ENCODE measurements at regions not wholly inside any gene's neighbourhood (a gene's known extent, or its start where the extent isn't known, plus 50 kb on each side); places are given as distances from the start of the nearest gene placed in this dataset.

GRCh38 chr11:104652996-104653395 lies 245.3 kb downstream of the CASP12 start:
- peak overlapping the region; percentile 37; the same call in 1 of the 2 replicates for H3K4me3 ChIP-seq (ENCODE audit: low read length)
- 0 out of 2 replicates have a peak, but pooled peaks cover 5% of the 10 kb centered on the region for H3F3A ChIP-seq (ENCODE audit: insufficient read depth, low read length)
- DNase-seq, result no peak
- H3K27me3 ChIP-seq (replicated peaks; ENCODE audit: insufficient read depth, low read length), result no peaks in the 10 kb centered on the region
- no peaks in the 10 kb centered on the region; the same call in none of the 2 replicates for H3K4me1 ChIP-seq (ENCODE audit: low read length)
- H3K79me2 ChIP-seq (ENCODE audit: low read length), result no peaks in the 10 kb centered on the region
- peak overlapping the region; percentile 35; the same call in 1 of the 2 replicates for H3K27ac ChIP-seq (ENCODE audit: low read length)
- H3K9me3 ChIP-seq (replicated peaks; ENCODE audit: insufficient read depth, low read length), result no peaks in the 10 kb centered on the region
- no peaks in the 10 kb centered on the region for H3K9me2 ChIP-seq (replicated peaks; ENCODE audit: insufficient read depth, low read length)
- peak overlapping the region; percentile 39; the same call in 1 of the 2 replicates for H2AFZ ChIP-seq (ENCODE audit: low read length)
- H4K20me1 ChIP-seq (ENCODE audit: insufficient read depth, low read length), result no peaks in the 10 kb centered on the region
- H3K9ac ChIP-seq (ENCODE audit: low read length), result no peak overlapping the region
- peak overlapping the region; percentile 44 for H3K4me2 ChIP-seq (ENCODE audit: low read depth, low read length)
- H3K36me3 ChIP-seq (replicated peaks; ENCODE audit: insufficient read depth, low read length), result no peaks in the 10 kb centered on the region
- no peak for TF ChIP-seq EZH2 (optimal IDR thresholded peaks at IDR 0.05; ENCODE audit: low read depth, low read length)
- no peak for TF ChIP-seq EZH2phosphoT487 (IDR thresholded peaks at IDR 0.05; ENCODE audit: low read length)
- no peak for TF ChIP-seq CTCF (IDR thresholded peaks at IDR 0.05; ENCODE audit: low read length)

- DNase-seq, result no peak
- Histone ChIP-seq H3K9ac (ENCODE audit: low read length) (no peak overlapping the region), H3K27me3 (replicated peaks; ENCODE audit: insufficient read depth, low read length) (no peaks in the 10 kb centered on the region), H3K9me3 (replicated peaks; ENCODE audit: insufficient read depth, low read length) (no peaks in the 10 kb centered on the region), H3K36me3 (replicated peaks; ENCODE audit: insufficient read depth, low read length) (no peaks in the 10 kb centered on the region), H3K27ac (ENCODE audit: low read length) (no peak overlapping the region), H3K4me3 (ENCODE audit: low read length) (no peak overlapping the region), H3F3A (ENCODE audit: insufficient read depth, low read length) (0 out of 2 replicates have a peak, but pooled peaks cover 5% of the 10 kb centered on the region), H4K20me1 (ENCODE audit: insufficient read depth, low read length) (no peaks in the 10 kb centered on the region), H3K4me2 (ENCODE audit: low read depth, low read length) (no peak overlapping the region), H3K4me1 (ENCODE audit: low read length) (no peaks in the 10 kb centered on the region; the same call in none of the 2 replicates), H3K79me2 (ENCODE audit: low read length) (no peaks in the 10 kb centered on the region), H3K9me2 (replicated peaks; ENCODE audit: insufficient read depth, low read length) (no peaks in the 10 kb centered on the region; the same call in 1 of the 2 replicates), H2AFZ (ENCODE audit: low read length) (no peak overlapping the region)
- no peak for TF ChIP-seq EZH2 (optimal IDR thresholded peaks at IDR 0.05; ENCODE audit: low read depth, low read length)
- TF ChIP-seq CTCF (IDR thresholded peaks at IDR 0.05; ENCODE audit: low read length), result no peak
- TF ChIP-seq EZH2phosphoT487 (IDR thresholded peaks at IDR 0.05; ENCODE audit: low read length), result no peak
Measured at GRCh38 chr11:104650234-104650633, 248.0 kb downstream of the CASP12 start.

GRCh38 chr11:104649002-104649401 lies 249.3 kb downstream of the CASP12 start:
- peak; percentile 53 for DNase-seq
- no peak overlapping the region; the same call in 1 of the 2 replicates for H3K27ac ChIP-seq (ENCODE audit: low read length)
- H3F3A ChIP-seq (ENCODE audit: insufficient read depth, low read length), result 0 out of 2 replicates have a peak, but pooled peaks cover 5% of the 10 kb centered on the region
- H3K9ac ChIP-seq (ENCODE audit: low read length), result no peak overlapping the region
- no peaks in the 10 kb centered on the region for H3K27me3 ChIP-seq (replicated peaks; ENCODE audit: insufficient read depth, low read length)
- H3K36me3 ChIP-seq (replicated peaks; ENCODE audit: insufficient read depth, low read length), result no peaks in the 10 kb centered on the region
- no peaks in the 10 kb centered on the region for H3K9me3 ChIP-seq (replicated peaks; ENCODE audit: insufficient read depth, low read length)
- H3K4me3 ChIP-seq (ENCODE audit: low read length), result no peak overlapping the region
- no peaks in the 10 kb centered on the region; the same call in none of the 2 replicates for H3K4me1 ChIP-seq (ENCODE audit: low read length)
- no peaks in the 10 kb centered on the region for H4K20me1 ChIP-seq (ENCODE audit: insufficient read depth, low read length)
- no peak overlapping the region for H2AFZ ChIP-seq (ENCODE audit: low read length)
- H3K79me2 ChIP-seq (ENCODE audit: low read length), result no peaks in the 10 kb centered on the region
- H3K4me2 ChIP-seq (ENCODE audit: low read depth, low read length), result peak overlapping the region; percentile 3; the same call in 1 of the 2 replicates
- H3K9me2 ChIP-seq (replicated peaks; ENCODE audit: insufficient read depth, low read length), result no peaks in the 10 kb centered on the region; the same call in 1 of the 2 replicates
- TF ChIP-seq CTCF (IDR thresholded peaks at IDR 0.05; ENCODE audit: low read length), result no peak
- no peak for TF ChIP-seq EZH2 (optimal IDR thresholded peaks at IDR 0.05; ENCODE audit: low read depth, low read length)
- TF ChIP-seq EZH2phosphoT487 (IDR thresholded peaks at IDR 0.05; ENCODE audit: low read length), result no peak
